Lower leg skin (tissue), 3 donors: ENCODE measurements at regions not wholly inside any gene's neighbourhood (a gene's known extent, or its start where the extent isn't known, plus 50 kb on each side); places are given as distances from the start of the nearest gene placed in this dataset.

ENCODE experiments used
- CTCF ChIP-seq, 3 donors: fragments of 450-650 bp; IDR thresholded peaks; one replicate each; pipeline ENCODE4 v1.5.1; 2016; ENCODE audit warnings: antibody characterized with exemption in 3 of 3, mild to moderate bottlenecking in 3 of 3, moderate library complexity in 2 of 3
- POLR2A ChIP-seq, 2 donors: fragments of 450-650 bp; IDR thresholded peaks; one replicate each; pipeline ENCODE4 v1.6.1; 2016 to 2017; ENCODE audit warnings: antibody characterized with exemption in 2 of 2, mild to moderate bottlenecking in 1 of 2, moderate library complexity in 1 of 2

GRCh38 chr2:156182132-156182531 is 150.4 kb downstream of the NR4A2 start:
- TF ChIP-seq CTCF (IDR thresholded peaks at IDR 0.05) (no peak), POLR2A (IDR thresholded peaks at IDR 0.05) (no peak)
